Activated T-cell treated with anti-CD3 and anti-CD28 coated beads for 1 hour (primary cell): ENCODE measurements at regions not wholly inside any gene's neighbourhood (a gene's known extent, or its start where the extent isn't known, plus 50 kb on each side); places are given as distances from the start of the nearest gene placed in this dataset.

Experiments used
- DNase-seq: peaks from one replicate; pipeline ENCODE4 v3.0.0-alpha.2; 2020; ENCODE audit warnings: low read depth

DNA sequence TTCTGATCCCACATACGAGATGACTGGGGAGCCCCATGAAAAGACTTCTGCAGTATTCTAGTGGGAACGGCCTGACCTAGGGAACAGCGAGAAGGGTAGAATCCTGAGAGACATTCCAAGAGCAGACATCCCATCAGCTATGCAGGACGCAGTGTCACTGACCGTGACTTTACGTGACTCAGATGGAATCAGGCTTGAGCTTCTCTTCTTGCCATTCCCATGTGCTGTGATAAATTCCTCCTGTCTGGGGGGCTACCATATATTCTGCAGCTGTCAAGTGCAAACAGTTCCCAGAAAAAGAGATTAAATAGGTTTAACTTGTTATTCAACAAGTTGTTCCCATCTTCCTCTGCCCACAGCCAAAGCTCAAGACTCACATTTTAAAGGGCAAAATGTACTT, 73.1 kb upstream of the PDE1C start:
- no peak for DNase-seq

GRCh38 chr7:32142649-32143048, 72.4 kb upstream of the PDE1C start:
- DNase-seq, result no peak

- no peak for DNase-seq
Observed at GRCh38 chr7:32140210-32140939, 70.2 kb upstream of the PDE1C start.

DNA sequence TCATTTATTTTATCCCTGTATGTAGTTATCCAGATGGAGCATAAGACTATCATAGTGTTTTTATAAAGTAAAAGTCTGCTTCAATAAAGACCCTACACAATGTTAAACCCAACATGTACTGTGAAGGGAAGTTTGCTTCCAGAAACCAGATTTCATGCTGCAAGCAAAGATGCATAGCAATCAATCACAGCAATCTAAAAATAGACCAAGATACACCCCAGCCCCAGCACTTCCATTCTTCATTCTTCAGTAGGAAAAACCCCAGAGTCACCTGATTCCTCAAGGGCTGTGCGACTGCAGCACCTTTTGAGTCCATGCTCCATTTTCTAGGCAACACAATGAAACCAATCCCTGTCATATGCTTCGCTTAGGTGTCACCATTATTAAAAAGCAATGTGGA, 66.9 kb upstream of the PDE1C start:
- no peak for DNase-seq

DNA sequence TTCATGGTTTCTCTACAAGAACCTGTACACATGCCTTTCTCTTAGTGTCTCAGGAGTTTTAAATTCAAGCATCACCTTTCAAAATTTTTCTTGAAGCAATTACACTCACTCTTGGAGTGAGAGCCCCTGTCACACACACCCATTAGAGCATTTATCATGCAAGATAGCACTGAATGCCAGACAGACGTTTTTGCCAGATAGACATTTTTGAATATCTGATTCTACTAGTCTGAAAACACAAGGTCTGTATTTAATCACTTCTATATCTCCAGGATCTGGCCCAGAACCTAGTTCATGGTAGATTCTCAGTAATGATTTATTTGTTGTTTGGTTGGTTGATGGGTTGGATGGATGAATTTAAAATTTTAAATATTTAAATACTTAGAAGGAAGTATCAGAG, 60.9 kb upstream of the PDE1C start:
- DNase-seq, result no peak

DNA sequence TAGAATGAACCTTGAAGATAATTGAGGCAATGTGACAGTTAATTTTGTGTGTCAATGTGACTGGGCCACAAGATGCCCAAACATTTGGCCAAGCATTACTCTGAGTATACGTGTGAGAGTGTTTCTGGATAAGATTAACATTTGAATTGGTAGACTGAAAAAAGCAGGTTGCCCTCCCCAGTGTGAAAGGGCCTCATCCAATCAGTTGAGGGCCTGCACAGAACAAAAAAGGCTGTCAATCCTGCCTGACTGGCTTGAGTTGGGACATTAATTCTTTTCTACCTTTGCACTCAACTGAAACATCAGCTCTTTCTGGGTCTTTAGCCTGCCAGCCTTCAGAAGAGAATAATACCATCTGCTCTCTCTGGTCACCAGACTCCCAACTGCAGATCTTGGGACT, 56.6 kb upstream of the PDE1C start:
- no peak for DNase-seq
